Ovary (tissue), 3 donors: ENCODE measurements at regions not wholly inside any gene's neighbourhood (a gene's known extent, or its start where the extent isn't known, plus 50 kb on each side); places are given as distances from the start of the nearest gene placed in this dataset.

Source experiments
- CTCF ChIP-seq, 3 donors: fragments of 450-650 bp in 2 of 3; fragments of 200-600 bp in 1 of 3; IDR thresholded peaks; one replicate each; pipeline versions ENCODE4 v1.5.1 to v1.8.0; 2016 to 2022; ENCODE audit warnings: antibody characterized with exemption in 3 of 3, mild to moderate bottlenecking in 1 of 3
- POLR2A ChIP-seq: fragments of 450-650 bp; IDR thresholded peaks from one replicate; pipeline ENCODE4 v1.6.1; 2017; ENCODE audit warnings: antibody characterized with exemption, mild to moderate bottlenecking, moderate library complexity
- donor health status: DM: no; HTN: no; CAD: no.

- no peak for TF ChIP-seq CTCF (IDR thresholded peaks at IDR 0.05)
- TF ChIP-seq POLR2A: no peak
Measured at GRCh38 chr2:217552081-217552480, 450.7 kb downstream of the TNS1 start.
